Endothelial cell (in vitro differentiated cells): ENCODE measurements at regions not wholly inside any gene's neighbourhood (a gene's known extent, or its start where the extent isn't known, plus 50 kb on each side); places are given as distances from the start of the nearest gene placed in this dataset.
"Not testable (repeated sequence)": the region's sequence is repeated elsewhere in the genome, so short reads cannot be mapped to it uniquely, and the experiment has no call there.

ENCODE experiments used
- DNase-seq: peaks from one replicate; pipeline ENCODE4 v3.0.0; 2021; ENCODE audit warnings: low spot score
- H3K27ac Mint-ChIP-seq: one replicate; pipeline ENCODE4 v1.8.0; 2021; ENCODE audit warnings: mixed read lengths, inconsistent platforms; ENCODE audit not compliant: unreplicated experiment
- H3K27me3 Mint-ChIP-seq: one replicate; pipeline ENCODE4 v1.8.0; 2021; ENCODE audit warnings: mild to moderate bottlenecking, moderate library complexity, mixed read lengths, inconsistent platforms; ENCODE audit not compliant: unreplicated experiment
- H3K36me3 Mint-ChIP-seq: one replicate; pipeline ENCODE4 v1.8.0; 2021; ENCODE audit warnings: mild to moderate bottlenecking, low read depth, mixed read lengths, inconsistent platforms; ENCODE audit not compliant: unreplicated experiment
- H3K4me1 Mint-ChIP-seq: one replicate; pipeline ENCODE4 v1.8.0; 2021; ENCODE audit warnings: mild to moderate bottlenecking, mixed read lengths, inconsistent platforms; ENCODE audit not compliant: unreplicated experiment
- H3K4me3 Mint-ChIP-seq: one replicate; pipeline ENCODE4 v1.8.0; 2021; ENCODE audit warnings: mild to moderate bottlenecking, mixed read lengths, inconsistent platforms; ENCODE audit not compliant: unreplicated experiment
- H3K9me3 Mint-ChIP-seq: one replicate; pipeline ENCODE4 v1.8.0; 2021; ENCODE audit warnings: mixed read lengths, inconsistent platforms; ENCODE audit not compliant: unreplicated experiment
- TF ChIP-seq, protein P1 (sequence below): fragments of 200-600 bp; sonication (generic); IDR thresholded peaks from one replicate; pipeline ENCODE4 v1.5.0; 2021; ENCODE audit warnings: antibody characterized with exemption; ENCODE audit not compliant: unreplicated experiment

- H3K9me3 Mint-ChIP-seq: peaks cover 17% of the 10 kb centered on the region
- H3K4me1 Mint-ChIP-seq, H3K27ac Mint-ChIP-seq, DNase-seq, H3K36me3 Mint-ChIP-seq, H3K4me3 Mint-ChIP-seq: not testable (repeated sequence)
- peaks cover 14% of the 10 kb centered on the region for H3K27me3 Mint-ChIP-seq
These were observed 78.4 kb downstream of the KCNJ18 start for GRCh38 chr17:21770466-21771446.

GRCh38 chr17:21772321-21772720, 80.0 kb downstream of the KCNJ18 start:
- DNase-seq: no peak
- peaks cover 14% of the 10 kb centered on the region for H3K27me3 Mint-ChIP-seq
- TF ChIP-seq, protein P1, sequence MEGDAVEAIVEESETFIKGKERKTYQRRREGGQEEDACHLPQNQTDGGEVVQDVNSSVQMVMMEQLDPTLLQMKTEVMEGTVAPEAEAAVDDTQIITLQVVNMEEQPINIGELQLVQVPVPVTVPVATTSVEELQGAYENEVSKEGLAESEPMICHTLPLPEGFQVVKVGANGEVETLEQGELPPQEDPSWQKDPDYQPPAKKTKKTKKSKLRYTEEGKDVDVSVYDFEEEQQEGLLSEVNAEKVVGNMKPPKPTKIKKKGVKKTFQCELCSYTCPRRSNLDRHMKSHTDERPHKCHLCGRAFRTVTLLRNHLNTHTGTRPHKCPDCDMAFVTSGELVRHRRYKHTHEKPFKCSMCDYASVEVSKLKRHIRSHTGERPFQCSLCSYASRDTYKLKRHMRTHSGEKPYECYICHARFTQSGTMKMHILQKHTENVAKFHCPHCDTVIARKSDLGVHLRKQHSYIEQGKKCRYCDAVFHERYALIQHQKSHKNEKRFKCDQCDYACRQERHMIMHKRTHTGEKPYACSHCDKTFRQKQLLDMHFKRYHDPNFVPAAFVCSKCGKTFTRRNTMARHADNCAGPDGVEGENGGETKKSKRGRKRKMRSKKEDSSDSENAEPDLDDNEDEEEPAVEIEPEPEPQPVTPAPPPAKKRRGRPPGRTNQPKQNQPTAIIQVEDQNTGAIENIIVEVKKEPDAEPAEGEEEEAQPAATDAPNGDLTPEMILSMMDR: no peak
- no peaks in the 10 kb centered on the region for H3K4me1 Mint-ChIP-seq
- no peak overlapping the region for H3K27ac Mint-ChIP-seq
- H3K36me3 Mint-ChIP-seq: peaks cover 7% of the 10 kb centered on the region
- no peak overlapping the region for H3K4me3 Mint-ChIP-seq
- H3K9me3 Mint-ChIP-seq: peaks cover 22% of the 10 kb centered on the region

GRCh38 chr17:21772991-21773713, 80.8 kb downstream of the KCNJ18 start:
- H3K27ac Mint-ChIP-seq, H3K36me3 Mint-ChIP-seq, H3K4me1 Mint-ChIP-seq, H3K4me3 Mint-ChIP-seq, DNase-seq: not testable (repeated sequence)
- peaks cover 24% of the 10 kb centered on the region for H3K9me3 Mint-ChIP-seq
- peaks cover 14% of the 10 kb centered on the region for H3K27me3 Mint-ChIP-seq

- TF ChIP-seq, protein P1: no peak
- no peak for DNase-seq
- H3K4me1 Mint-ChIP-seq: no peaks in the 10 kb centered on the region
- no peak overlapping the region for H3K27ac Mint-ChIP-seq
- peaks cover 5% of the 10 kb centered on the region for H3K27me3 Mint-ChIP-seq
- peaks cover 4% of the 10 kb centered on the region for H3K36me3 Mint-ChIP-seq
- no peak overlapping the region for H3K4me3 Mint-ChIP-seq
- peaks cover 26% of the 10 kb centered on the region for H3K9me3 Mint-ChIP-seq
These were observed 81.9 kb downstream of the KCNJ18 start for GRCh38 chr17:21774263-21774662.

- H3K27ac Mint-ChIP-seq, H3K27me3 Mint-ChIP-seq, DNase-seq, H3K4me3 Mint-ChIP-seq, H3K36me3 Mint-ChIP-seq, H3K4me1 Mint-ChIP-seq: not testable (repeated sequence)
- peaks cover 26% of the 10 kb centered on the region for H3K9me3 Mint-ChIP-seq
These were observed 83.2 kb downstream of the KCNJ18 start for GRCh38 chr17:21775566-21775965.

DNA sequence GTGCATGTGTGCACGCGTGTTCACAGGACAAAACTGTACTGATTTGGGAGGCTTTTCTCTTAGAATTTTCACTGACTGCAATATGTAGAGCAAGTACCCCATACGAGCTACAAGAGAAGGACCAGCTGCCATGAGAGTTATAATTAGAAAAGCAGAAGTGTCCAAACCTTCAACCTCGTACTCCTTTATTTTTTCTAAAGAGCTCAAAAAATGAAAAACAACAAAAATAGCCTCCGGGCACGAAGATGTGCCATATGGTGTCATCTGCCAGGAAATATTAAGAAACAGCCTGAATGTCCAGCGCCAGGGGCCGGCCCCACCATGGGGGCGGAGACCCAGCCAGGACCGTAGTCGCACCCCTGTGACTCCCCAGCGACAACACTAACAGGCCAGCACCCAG, 84.6 kb downstream of the KCNJ18 start:
- H3K4me3 Mint-ChIP-seq, H3K27me3 Mint-ChIP-seq, H3K4me1 Mint-ChIP-seq, H3K36me3 Mint-ChIP-seq, DNase-seq, H3K27ac Mint-ChIP-seq: not testable (repeated sequence)
- H3K9me3 Mint-ChIP-seq: peaks cover 31% of the 10 kb centered on the region

GRCh38 chr17:21778866-21779265, 86.5 kb downstream of the KCNJ18 start:
- not testable (repeated sequence) for H3K27ac Mint-ChIP-seq, H3K27me3 Mint-ChIP-seq, H3K4me3 Mint-ChIP-seq, DNase-seq, H3K4me1 Mint-ChIP-seq, H3K36me3 Mint-ChIP-seq
- H3K9me3 Mint-ChIP-seq: peaks cover 27% of the 10 kb centered on the region

DNA sequence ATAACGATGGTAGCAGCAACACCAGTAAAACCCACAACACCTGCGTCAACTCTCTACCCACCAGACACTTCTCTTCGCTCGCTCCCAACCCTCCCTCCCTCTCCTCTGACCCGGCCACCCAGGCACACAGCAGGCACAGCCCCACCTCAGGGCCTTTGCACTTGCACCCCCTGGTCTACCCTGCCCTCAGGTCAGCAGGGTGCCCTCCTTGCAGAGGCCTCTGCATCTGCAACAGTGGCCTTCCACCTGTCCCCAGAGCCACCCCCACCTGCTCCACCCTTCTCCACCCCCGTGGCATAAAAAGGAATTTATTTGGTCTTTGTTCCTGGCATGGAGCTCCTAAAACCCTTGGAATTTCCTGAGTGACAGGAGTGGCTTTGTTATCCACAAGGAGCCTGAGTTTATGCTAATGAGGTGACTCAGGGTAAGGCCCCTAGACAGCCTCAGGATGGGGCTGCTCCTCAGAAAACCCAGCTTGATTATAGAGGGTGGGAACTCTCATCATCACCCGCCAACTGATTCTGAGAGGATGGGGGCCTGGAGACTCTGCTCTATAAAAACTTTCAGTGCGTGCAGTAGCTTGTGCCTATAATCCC, 88.1 kb downstream of the KCNJ18 start:
- DNase-seq, H3K4me1 Mint-ChIP-seq, H3K4me3 Mint-ChIP-seq, H3K27ac Mint-ChIP-seq, H3K27me3 Mint-ChIP-seq, H3K36me3 Mint-ChIP-seq: not testable (repeated sequence)
- peaks cover 21% of the 10 kb centered on the region for H3K9me3 Mint-ChIP-seq

DNA sequence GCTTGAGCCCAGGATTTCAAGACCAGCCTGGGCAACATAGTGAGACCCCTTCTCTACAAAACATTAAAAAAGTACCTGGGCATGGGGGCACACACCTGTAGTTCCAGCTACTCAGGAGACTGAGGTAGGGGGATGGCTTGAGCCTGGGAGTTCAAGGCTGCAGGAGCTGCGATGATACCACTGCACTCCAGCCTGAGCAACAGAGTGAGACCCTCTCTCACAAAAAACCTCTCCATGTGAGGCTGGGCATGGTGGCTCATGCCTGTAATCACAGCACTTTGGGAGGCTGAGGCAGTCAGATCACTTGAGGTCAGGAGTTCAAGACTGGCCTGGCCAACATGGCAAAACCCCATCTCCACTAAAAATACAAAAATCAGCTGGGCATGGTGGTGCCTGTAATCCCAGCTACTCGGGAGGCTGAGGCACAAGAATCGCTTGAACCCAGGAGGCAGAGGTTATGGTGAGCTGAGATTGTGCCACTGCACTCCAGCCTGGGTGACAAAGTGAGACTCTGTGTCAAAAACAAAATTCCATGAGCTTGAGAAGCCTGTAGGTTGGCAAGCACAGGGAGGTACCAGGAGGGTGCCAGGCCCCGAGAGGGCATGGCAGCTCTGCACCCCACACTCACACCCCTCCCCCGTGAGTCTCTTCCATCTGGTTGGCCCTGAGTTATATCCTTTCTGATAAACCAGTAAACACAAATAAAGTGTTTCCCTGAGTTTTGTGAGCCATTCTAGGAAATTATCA, 88.8 kb downstream of the KCNJ18 start:
- H3K4me1 Mint-ChIP-seq, DNase-seq, H3K27me3 Mint-ChIP-seq, H3K4me3 Mint-ChIP-seq, H3K27ac Mint-ChIP-seq, H3K36me3 Mint-ChIP-seq: not testable (repeated sequence)
- H3K9me3 Mint-ChIP-seq: peaks cover 21% of the 10 kb centered on the region
